ENCODE measurements at regions not wholly inside any gene's neighbourhood (a gene's known extent, or its start where the extent isn't known, plus 50 kb on each side); places are given as distances from the start of the nearest gene placed in this dataset.

DNA sequence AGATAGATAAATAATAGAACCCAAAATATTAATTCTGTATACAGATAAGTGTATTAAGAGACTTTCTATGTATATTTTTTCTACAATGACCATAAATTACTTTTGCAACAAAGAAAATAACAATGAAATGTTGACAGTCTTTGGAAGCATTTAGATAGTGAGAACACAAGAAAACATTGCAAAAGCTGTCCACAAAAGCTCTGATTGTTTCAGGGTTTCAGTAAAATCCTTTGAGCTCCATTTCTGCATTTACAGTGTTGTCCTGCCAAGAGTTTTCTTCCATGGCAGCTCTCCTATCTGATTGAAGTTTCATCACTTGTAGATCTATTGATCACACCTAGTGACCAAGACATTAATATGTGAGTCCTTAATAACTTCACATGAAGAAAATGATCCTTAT lies 321.8 kb downstream of the GPR37 start:
- FAIRE-seq: no peak
- Histone ChIP-seq H2AK5ac (ENCODE audit: low read depth, low read length) (no peak overlapping the region), H3K27ac (ENCODE audit: low read depth, low read length) (no peak overlapping the region), H4K5ac (ENCODE audit: insufficient read length, low read depth, low read length) (no peak overlapping the region), H4K20me1 (replicated peaks in 1 of 2; ENCODE audit: control insufficient read depth in 1 of 2, insufficient read depth in 2 of 2, low read length in 2 of 2) (no peaks in the 10 kb centered on the region), H2BK12ac (ENCODE audit: low read depth, low read length) (no peak overlapping the region), H3K23me2 (ENCODE audit: low read depth, low read length) (no peaks in the 10 kb centered on the region), H2BK5ac (ENCODE audit: low read depth, low read length) (no peak overlapping the region), H3K14ac (ENCODE audit: insufficient read length) (no peak overlapping the region), H3K56ac (replicated peaks; ENCODE audit: insufficient read length, low read depth, low read length) (no peak overlapping the region), H3K79me1 (ENCODE audit: low read depth, low read length) (no peaks in the 10 kb centered on the region), H3K9ac (replicated peaks in 1 of 4; ENCODE audit: extremely low read depth in 1 of 4, low read depth in 3 of 4, low read length in 3 of 4) (no peak overlapping the region), H4K8ac (ENCODE audit: extremely low read depth, insufficient read depth, low read length) (no peak overlapping the region), H2BK15ac (ENCODE audit: low read length) (no peak overlapping the region), H2BK20ac (ENCODE audit: low read length) (no peak overlapping the region), H3K4ac (replicated peaks; ENCODE audit: insufficient read length, low read depth, low read length) (no peak overlapping the region), H3K9me3 (ENCODE audit: insufficient read depth in 2 of 2, low read depth in 1 of 2, low read length in 1 of 2) (no peaks in the 10 kb centered on the region), H2AFZ (ENCODE audit: low read length) (no peak overlapping the region), H3K4me3 (ENCODE audit: extremely low read depth in 1 of 4, insufficient read depth in 2 of 4, low read depth in 3 of 4, low read length in 4 of 4) (no peak overlapping the region), H3K27me3 (replicated peaks in 1 of 4; ENCODE audit: control insufficient read depth in 3 of 4, extremely low read depth in 1 of 4, insufficient read depth in 3 of 4, low read length in 3 of 4) (no peaks in the 10 kb centered on the region), H3K23ac (ENCODE audit: insufficient read length) (no peak overlapping the region), H3K18ac (ENCODE audit: extremely low read depth, low read length) (no peak overlapping the region), H2BK120ac (replicated peaks; ENCODE audit: low read depth, low read length) (no peak overlapping the region), H3K4me2 (ENCODE audit: insufficient read depth in 1 of 2, low read depth in 2 of 2, low read length in 2 of 2) (no peak overlapping the region), H3K4me1 (replicated peaks in 1 of 4; ENCODE audit: control insufficient read depth in 3 of 4, insufficient read depth in 4 of 4, low read length in 3 of 4) (no peaks in the 10 kb centered on the region), H3K36me3 (ENCODE audit: control insufficient read depth in 2 of 4, insufficient read depth in 4 of 4, low read length in 3 of 4) (no peaks in the 10 kb centered on the region), H4K91ac (replicated peaks; ENCODE audit: insufficient read length, low read length) (no peak overlapping the region), H3K79me2 (ENCODE audit: control insufficient read depth in 1 of 2, insufficient read depth in 2 of 2, low read length in 2 of 2) (no peaks in the 10 kb centered on the region)
- TF ChIP-seq BACH1 (IDR thresholded peaks at IDR 0.05; ENCODE audit: low read length) (no peak), HDAC6 (IDR thresholded peaks at IDR 0.05; ENCODE audit: low read depth, low read length) (no peak), RNF2 (IDR thresholded peaks at IDR 0.05; ENCODE audit: borderline replicate concordance, low read depth, low read length, missing control alignments, poor library complexity, severe bottlenecking) (no peak), SRF (IDR thresholded peaks at IDR 0.05; ENCODE audit: low read depth, low read length) (no peak), SP2 (IDR thresholded peaks at IDR 0.05; ENCODE audit: low read length) (no peak), YY1 (IDR thresholded peaks at IDR 0.05; ENCODE audit: low read depth, low read length) (no peak), TAF1 (IDR thresholded peaks at IDR 0.05; ENCODE audit: low read depth, low read length) (no peak), SIN3A (conservative IDR thresholded peaks at IDR 0.05 in 1 of 2, IDR thresholded peaks at IDR 0.05 in 1 of 2; ENCODE audit: low read depth in 1 of 2, low read length in 2 of 2) (no peak), EP300 (IDR thresholded peaks at IDR 0.05; ENCODE audit: borderline replicate concordance in 1 of 2, low read depth in 2 of 2, low read length in 2 of 2) (no peak), BRCA1 (IDR thresholded peaks at IDR 0.05; ENCODE audit: low read depth, low read length) (no peak), CHD2 (IDR thresholded peaks at IDR 0.05; ENCODE audit: low read length) (no peak), CBX8 (IDR thresholded peaks at IDR 0.05; ENCODE audit: borderline replicate concordance, low read depth, low read length) (no peak)
- TF ChIP-seq, protein P1, sequence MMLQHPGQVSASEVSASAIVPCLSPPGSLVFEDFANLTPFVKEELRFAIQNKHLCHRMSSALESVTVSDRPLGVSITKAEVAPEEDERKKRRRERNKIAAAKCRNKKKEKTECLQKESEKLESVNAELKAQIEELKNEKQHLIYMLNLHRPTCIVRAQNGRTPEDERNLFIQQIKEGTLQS (IDR thresholded peaks at IDR 0.05; ENCODE audit: insufficient read depth, low read depth, low read length): no peak
- POLR2A ChIA-PET (ENCODE audit: partially characterized antibody): no interaction called here
- CTCF ChIA-PET (ENCODE audit: partially characterized antibody): interaction anchor here (0.7 kb wide), 1 partner anchor 17 kb away, joined by 4 read pairs; no protein-coding TSS in a partner anchor
- DNase-seq (ENCODE audit: low read depth in 1 of 2, low spot score in 2 of 2): no peak
